ENCODE measurements at regions not wholly inside any gene's neighbourhood (a gene's known extent, or its start where the extent isn't known, plus 50 kb on each side); places are given as distances from the start of the nearest gene placed in this dataset.

DNA sequence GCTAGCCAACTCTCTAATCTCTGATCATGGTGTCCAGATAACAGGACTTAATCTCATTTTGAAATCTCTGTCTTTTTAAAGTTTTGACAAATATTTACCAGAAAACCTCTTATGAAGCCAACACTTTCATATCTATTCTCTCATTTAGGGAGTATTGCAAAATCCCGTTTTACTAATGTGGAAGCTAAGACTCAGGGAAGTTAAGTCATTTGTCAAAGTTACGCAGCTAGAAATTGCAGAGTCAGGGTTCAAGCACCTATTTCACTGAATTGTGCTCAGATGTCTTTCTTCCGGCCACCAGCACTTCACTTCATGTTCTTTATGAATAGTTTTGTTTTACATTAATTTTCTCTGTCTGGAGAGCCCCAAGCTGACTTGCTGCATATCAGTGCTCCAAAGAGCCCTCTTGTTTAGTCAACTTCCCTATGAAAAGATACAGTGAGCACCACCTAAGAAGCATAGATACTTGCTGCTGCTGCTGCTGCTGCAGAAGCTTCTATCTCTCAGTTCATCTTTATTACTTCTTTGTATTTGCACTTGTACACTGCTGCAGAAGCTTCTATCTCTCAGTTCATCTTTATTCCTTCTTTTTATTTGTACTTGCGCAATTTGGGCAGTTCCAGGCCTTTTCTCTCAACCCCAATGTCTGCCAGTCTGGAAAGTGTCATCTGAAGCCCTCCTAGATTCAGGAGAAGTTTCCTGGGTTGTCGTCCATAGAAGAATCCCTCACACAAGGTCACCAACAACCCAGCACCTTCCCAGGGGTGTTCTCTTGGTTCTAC is 329.7 kb downstream of the MAFB start:
- DNase-seq, result no peak

DNA sequence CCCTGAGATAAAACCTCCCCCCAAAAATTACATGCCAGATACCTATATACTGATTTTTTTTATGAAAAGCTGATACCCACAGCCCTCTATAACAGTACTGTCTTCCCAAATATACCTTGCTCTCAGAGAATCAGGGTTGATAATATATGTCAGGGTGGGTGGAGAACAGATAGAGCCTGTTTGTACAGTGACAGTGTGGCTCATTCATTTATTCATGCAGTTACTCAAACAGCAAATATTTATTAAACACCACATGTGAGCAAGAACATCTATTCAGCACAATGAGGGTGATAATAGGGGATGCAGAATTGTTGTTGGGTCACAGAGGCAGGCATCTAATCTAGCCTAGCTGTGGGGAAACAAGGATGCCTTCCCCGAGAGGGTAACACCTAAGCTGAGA is 334.2 kb downstream of the MAFB start:
- no peak for DNase-seq

DNA sequence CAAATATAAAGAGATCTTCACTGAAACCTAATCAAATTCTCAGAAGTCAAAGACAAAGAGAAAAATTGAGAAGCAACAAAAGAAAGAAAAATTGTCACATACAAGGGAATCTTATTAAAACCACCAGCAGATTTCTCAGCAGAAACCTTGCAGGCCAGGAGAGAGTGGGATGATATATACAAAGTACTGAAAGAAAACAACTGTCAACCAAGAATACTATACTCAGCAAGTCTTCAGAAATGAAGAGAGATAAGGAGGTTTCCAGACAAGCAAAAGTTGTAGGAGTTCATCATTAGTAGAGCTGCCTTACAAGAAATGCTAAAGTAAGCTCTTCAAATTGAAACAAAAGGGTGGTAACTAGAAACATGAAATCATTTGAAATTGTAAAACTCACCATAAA is 345.6 kb downstream of the MAFB start:
- DNase-seq, result no peak

DNA sequence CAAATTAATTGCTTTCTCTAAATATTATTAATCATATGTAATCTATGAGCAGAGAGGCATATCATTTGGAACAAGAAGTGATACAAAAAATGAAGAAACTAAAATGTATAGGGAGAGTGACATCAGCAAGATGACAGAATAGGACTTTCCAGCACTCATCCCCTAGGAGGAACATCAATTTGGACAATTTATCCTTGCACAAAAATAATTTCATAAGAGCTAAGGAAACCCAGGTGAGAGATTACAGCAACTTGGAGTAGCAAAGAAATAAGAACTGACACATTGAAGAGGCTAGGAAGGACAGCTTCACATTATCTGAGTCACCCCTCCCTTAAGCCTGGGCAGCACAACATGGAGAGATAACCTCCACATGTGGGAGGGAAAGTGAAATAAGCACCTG is 347.5 kb downstream of the MAFB start:
- DNase-seq, result no peak

DNA sequence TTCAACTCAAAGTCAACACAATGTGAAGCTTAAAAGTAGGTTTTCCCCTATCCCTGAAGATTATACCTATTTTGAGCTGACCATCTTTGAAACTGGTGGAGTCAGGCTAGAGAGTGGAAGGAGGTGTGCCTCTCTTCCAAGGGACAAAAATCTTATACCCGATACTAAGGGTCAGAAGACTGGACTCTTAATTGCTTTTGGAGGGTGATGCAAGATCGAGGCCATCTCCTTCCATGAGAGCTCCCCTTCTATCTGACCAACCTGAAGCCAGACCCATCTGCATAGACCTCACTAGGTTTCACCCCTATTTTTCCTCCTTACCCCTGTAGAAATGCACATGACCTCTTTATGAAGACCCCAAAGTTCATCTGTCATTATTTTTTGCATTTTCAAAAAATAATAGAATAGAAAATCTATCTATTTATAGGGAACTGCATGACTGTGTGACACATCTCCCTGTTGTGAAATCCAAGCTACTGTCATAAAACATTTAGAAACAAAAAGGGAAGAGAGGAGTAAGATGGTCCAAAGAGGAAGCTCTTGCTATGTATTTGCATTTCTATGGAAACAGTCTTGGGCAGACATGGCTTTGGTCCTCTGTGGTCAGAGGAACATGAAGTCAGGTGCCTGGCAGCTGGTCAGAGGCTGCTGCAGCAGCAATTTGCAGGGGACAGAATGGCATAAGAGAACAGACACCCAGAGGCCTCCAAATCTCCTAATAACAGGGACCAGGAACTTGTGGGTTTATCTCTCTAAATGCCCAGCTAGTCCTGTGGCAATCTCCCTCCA is 349.2 kb downstream of the MAFB start:
- no peak for DNase-seq

DNA sequence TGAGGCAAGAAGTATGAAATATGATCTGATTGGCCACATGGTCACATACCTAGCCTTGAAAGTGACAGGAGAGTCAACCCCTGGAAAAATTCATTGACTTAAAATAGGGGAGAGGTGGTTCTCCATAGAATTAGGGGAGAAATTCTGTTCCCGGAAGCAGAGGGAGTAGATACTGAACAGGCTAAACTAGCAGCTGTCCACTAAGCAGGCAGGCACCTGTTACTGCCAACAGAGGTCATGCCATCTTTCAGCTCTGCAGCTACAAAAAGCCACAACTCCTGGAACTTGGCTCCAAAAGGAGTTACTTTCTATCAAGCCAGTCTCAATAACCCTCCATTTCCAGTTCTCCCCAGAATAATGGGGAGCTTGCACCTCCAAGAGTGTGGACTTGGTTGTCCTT is 352.5 kb downstream of the MAFB start:
- no peak for DNase-seq

DNA sequence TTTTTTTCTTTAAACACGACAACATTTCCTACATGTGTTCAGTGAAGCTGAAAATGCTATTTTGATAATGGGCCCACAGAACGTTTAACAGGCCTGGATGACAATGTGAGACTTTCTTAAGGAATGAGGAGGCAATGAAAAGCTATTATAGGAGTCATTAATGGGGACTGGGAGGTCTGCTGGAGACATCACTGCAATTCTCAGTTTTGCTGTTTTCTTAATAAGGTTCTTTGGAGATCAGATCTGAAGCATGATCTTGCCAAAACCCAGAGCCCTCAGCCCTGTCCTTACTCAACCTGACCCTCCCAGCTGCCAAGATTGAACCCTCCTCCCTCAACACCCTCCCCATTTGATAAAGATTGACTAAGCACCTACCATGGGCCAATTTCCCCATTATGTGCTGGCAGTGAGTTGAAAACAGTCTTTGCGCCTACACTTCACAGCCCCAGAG is 353.1 kb downstream of the MAFB start:
- DNase-seq, result no peak

DNA sequence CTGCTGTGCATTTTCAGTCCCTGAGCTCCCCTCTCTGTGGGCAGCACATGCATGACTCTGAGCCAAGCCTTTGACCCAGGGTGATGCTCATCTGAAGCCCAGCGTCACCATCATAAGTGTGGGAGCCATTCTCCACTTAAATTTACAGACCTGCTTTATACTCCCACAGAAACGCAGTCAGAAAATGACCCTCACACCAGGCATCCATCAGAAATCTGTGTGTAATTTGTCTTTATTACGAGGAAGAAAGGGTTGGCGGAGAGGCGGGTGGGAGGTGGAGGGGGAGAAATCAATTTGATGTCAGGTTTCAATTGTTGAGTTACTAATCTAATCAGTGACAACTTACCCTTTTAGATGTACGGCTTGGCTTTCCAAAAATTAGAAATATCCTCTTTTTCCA is 353.6 kb downstream of the MAFB start:
- no peak for DNase-seq

DNA sequence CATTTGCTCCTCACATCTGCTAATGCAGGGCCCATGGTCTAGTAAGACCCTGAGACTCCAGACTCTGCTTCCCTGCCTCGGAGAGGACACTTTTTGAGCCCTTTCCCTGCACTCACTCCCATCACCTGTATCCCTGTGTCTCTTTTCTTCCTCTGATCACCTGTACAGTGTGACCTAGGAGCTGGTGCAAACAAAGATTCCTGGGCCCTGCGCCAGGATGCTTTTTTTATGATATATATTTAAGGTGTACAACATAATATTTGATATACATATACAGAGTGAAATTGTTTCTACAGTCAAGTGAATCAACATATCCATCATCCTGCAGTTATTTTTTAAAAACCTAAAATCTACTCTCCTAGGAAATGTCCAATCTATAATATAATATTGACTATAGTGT is 355.4 kb downstream of the MAFB start:
- no peak for DNase-seq

DNA sequence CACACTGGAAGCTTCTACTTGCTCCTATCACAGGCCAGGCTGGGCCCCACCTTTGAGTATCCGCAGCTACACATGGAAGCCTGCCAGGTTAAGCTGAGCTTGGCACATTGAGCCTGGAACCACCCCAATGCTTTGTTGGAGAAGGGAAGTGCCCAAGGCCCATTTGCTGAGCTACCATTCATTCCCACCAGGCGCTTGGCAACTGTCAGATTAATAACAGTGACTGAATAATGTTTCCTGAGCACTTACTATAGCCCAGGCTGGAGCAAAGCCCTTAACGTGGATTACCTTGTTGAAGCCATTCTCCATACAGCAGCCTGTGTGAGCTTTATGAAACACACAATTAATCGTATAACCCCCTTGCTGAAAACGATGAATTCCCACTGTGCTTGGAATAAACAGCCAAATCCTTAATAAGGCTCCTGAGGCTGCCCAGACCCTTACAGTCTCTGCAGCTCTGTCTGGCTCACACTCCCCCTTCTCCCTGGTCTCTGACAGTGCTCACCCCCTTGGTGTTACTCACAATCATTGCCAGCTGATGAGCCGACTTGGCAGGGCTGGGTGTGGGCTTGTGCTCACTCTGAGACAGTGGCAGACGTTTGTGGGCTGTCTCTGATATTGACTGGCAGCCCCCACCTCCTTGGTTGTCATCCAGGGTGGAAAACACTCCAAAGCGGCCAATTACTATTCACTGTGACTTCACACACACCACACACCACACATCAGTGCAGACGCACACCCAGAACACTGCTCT is 357.1 kb downstream of the MAFB start:
- no peak for DNase-seq

DNA sequence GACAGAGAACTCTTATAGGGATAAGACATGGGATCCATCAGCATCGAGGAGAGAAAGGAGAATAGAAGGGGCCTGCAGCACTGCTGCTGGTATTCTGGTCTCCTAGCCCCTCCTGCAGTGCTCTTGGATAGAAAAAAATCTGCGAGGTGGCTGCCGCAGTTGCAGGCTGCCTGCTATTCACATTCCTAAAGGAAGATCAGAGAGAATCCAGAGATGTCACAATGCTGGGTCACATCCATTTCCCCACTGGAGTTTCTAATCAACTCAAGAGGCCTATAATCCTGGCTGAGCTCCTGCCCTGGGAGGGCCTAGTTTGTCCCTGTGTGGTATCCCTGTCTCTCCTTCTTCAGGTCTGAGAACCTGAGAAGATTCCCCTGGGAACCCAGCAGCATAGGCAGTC is 357.8 kb downstream of the MAFB start:
- no peak for DNase-seq

DNA sequence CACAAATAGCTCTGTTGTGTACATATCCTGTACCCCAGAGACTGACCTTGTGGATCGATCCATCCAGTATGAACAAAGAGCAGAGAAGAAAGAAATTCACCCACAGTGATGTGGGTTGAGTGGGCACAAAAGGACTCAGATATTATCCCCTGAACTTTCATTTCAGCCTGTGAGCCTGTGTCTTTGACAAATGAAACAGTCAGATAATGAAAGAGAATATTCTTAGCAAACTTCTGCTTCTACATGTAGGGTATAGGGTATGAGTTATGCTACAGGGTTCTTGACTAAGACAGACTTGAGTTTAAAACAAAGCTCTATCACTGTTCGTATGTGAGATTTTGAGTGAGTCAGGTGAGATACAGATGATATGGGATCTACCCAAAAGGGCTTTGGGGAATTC is 359.7 kb downstream of the MAFB start:
- no peak for DNase-seq

DNA sequence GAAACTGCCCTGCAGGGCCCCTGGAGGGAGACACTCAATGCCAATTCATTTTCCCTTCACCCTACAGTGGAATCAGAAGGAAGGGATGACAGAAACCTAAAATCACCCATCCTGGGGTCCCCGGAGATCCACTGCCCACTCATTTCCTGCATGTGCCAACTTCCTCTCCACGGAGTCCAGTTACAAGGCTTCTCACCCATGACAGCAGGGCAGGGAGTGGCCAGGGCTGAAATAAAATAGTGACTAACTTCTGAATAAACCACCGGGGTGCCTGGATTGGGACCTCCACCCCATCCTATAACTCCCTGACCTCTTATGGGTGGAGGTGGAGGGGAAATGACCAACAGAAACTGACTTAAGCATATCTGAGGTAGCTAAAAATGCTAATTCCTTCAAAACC is 362.3 kb downstream of the MAFB start:
- no peak for DNase-seq

DNA sequence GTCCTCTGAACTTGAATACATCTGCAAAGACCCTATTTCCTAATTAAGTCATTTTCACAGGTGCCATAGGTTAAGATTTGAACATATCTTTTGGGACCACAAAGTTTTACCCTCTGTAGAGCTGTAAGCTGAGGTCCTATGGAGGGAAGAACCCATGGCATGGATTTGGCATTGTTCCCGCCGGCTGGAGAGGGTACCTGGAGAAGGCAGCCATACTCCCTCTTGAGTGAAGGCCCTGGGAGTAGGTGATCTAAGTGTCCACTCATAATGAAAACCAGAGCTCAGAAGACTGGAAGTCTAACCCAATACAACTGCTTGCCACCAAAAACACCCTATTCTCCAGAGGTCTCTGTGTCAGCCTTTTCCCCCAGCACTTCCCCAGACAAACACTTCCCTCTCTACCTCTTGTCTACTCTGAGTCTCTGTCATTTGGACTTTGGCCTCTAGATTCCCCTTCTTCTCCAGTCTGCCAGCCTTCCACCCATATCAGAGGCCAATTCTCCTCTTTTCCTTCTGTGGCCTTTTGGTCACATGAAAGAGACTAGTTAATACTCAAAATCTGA is 363.9 kb downstream of the MAFB start:
- DNase-seq, result no peak

DNA sequence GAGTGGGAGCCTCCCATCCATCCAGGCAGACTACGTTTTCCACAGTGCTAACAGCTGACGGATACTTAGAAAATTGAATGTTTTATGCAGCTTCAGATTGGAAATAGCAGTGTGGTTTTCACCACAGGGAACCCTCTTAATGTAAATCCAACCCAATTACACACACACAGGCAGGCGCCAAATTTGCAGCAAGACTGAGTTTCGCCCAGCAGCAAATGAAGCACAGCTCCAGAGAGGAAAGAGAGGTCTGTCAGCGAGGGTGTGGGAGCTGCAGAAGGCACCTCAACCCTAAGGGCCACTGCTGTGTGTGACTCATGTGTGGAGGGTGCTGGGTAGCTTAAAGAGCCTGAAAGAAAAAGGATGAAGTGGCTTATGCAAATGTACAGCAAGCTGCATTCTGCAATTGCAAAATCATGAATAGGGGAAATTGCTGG is 365.7 kb downstream of the MAFB start:
- no peak for DNase-seq

DNA sequence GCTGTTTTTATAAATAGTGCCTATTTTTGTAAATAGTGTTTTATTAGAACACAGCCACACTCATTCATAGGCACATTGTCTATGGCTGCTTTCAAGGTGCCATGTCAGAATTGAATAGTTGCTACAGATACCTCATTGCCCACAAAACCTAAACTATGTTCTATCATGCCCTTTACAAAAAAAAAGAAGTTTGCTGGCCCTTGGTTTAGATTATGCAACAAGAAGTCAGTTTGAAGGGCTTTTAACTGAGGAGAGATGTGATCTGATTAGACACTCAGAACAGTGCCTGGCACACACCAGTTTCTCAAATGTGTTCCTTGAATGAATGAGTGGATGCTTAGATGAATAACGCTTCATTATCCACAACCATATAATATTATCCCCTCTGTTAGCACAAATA is 366.1 kb downstream of the MAFB start:
- DNase-seq, result no peak

DNA sequence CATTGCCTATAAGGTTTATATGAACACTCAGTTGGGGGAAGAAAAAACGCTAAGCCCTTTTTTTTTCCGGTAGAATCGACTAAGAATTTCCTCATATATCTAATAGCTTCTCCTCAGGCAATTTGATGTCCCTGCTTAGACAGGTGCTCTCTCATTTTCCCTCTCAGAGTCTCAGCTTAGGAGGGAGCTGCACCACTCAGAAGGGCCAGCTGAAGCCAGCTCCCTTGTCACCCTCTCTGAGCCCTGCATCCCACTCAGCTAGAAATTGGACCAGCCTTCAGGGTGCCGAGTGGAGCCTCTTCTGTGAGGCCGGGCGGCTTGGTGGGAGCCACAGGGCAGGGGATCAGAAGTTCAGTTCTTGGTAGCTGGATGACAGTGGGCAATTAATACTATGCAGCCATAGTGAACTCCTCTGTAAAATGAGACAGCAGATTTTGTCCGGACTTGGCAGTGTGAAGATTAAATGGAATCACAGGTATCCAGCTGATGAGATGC is 368.5 kb downstream of the MAFB start:
- DNase-seq, result no peak

DNA sequence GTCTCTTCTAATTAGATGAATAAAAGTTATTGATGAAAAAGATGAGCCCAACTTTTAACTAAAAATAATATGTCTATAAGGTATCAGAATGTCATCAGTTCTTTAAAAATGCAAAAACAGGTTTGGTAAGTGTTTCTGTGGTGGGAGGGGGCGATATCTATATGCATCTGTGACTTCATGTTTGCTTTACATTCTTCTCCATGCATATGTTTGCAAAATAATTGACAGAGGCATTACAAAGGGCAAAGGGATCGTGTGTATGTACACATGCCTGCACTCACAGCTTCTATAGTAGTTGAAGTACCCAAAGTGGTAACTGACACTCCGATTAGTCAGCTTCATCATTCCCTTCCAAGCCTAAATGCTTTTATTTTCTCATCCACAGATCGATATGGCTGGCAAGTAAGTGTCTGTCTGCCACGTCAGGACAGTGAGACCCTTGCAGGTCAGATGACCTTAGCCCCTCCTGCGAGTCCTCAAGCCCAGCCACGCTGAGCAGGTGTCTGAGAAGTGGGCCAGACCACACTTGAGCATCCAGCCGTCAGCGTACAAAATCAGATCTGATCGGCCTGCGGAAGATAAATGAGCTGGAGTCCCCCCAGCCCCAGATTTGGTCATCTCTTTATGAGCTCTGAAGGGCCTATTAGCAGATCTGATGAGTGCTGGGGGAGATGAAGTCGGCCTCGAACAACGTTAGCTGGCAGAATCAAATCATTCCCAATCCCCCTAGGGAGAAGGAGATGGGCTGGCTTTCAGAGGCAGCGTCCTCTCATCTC is 369.1 kb downstream of the MAFB start:
- no peak for DNase-seq

DNA sequence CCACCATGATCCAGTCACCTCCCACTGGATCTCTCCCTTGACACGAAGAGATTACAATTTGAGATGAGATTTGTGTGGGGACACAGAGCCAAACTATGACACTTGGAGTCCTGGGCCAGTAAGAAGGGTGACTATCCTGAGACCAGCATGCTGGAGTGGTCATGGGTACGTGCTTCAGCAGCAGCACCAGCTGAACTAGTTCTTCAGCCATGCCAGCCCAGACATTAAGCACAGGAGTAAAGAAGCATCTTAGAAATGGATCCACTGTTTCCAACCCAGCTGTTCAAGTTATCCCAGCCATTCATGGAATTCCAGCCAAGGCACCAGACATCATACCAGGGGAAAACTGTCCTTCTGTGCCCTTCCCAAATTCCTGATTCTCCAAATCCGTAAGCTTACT is 370.0 kb downstream of the MAFB start:
- no peak for DNase-seq

DNA sequence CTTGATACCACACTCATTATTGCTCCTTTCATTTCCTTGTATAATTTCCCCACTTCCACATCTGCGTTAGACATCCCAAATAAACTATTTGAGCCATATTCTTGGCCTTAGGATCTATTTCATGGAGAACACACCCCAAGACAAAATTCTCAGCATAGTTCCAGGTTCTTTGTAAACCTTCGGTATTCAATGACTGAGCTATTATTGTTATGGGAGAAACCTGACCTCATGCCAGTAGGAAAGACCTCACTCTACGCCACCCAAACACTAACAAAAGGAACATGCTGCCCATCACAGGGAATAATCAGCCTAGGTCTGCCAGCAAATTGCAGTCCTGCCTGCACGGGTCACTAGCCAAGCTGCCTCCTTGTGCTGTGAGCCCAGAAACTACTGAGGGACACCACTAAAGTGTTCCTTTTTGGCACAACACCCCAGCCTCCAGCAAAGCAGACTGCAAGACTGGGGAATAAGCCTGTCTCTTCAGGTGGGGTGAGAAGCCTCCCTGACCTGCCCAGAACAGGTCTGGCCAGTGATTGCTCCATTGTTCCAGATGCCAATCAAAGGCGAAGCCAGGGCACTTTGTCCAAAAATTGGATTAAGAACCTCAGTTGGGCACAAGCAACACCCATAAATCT is 371.8 kb downstream of the MAFB start:
- DNase-seq, result no peak

DNA sequence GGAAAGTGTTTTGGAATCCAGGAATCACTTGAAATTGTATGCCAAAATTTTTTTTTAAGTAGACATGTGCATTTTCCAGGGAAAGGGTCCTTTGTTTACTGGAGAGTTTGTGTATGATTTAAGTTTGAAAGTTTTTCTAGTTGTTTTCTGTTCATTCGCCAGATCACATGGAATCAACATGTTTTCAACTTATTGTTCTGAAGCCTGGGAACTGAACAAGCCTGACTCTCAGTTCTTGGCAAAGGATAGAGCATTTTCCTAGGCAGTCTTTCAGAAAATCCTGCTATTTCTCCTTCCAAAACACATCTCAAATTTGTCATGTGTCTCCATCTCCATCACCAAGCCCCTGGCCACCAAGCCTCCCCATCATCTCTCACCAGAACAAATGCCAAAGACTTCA is 374.8 kb downstream of the MAFB start:
- no peak for DNase-seq

DNA sequence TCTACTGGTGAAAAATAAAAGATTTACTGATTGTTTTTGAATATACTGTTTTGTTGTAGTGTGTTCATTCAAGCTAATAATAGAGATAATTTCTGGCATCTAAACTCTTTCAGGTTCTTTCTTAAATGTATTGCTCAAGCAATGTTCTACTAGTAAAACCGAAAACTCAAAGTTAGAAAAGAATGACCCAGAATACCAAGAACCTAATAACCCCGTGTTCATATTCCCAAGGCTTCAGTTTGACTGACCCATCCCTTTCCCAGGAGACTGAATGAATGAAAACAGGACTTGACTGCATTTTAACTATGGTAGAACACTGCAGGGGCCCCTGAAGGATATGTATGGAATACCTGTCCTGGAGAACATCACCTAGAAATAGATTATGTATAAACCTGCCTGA is 375.3 kb downstream of the MAFB start:
- no peak for DNase-seq

Measured in effector CD4-positive, alpha-beta T cell (primary cell).